NT2/D1 (cell line): ENCODE measurements at regions not wholly inside any gene's neighbourhood (a gene's known extent, or its start where the extent isn't known, plus 50 kb on each side); places are given as distances from the start of the nearest gene placed in this dataset.

Source experiments
- DNase-seq: peaks from one replicate; pipeline ENCODE4 v3.0.0-alpha.2; 2011; ENCODE audit warnings: low read depth, low spot score
- H3K27me3 ChIP-seq: 2 replicates; pipeline ENCODE4 v1.6.0; 2011; ENCODE audit warnings: mild to moderate bottlenecking; ENCODE audit not compliant: insufficient read length, insufficient read depth
- H3K36me3 ChIP-seq: 2 replicates; pipeline ENCODE4 v1.6.1; 2011; ENCODE audit warnings: mild to moderate bottlenecking, low read length, mixed read lengths; ENCODE audit not compliant: insufficient read depth, insufficient read length
- H3K4me1 ChIP-seq: 2 replicates; pipeline ENCODE4 v1.5.1; 2011; ENCODE audit not compliant: insufficient read depth, insufficient read length
- H3K4me3 ChIP-seq: 2 replicates; pipeline ENCODE4 v1.5.1; 2011; ENCODE audit warnings: low read depth; ENCODE audit not compliant: insufficient read length
- H3K9ac ChIP-seq: 2 replicates; pipeline ENCODE4 v1.6.0; 2011; ENCODE audit warnings: low read depth; ENCODE audit not compliant: insufficient read length
- H3K9me3 ChIP-seq: 2 replicates; pipeline ENCODE4 v1.5.1; 2011; ENCODE audit warnings: mild to moderate bottlenecking, low read length; ENCODE audit not compliant: insufficient read depth
- SUZ12 ChIP-seq: IDR thresholded peaks from 2 replicates; pipeline ENCODE4 v1.6.1; 2011; ENCODE audit not compliant: insufficient read length, insufficient read depth; ENCODE audit errors: extremely low read depth
- YY1 ChIP-seq: IDR thresholded peaks from 2 replicates; pipeline ENCODE4 v1.6.1; 2011; ENCODE audit not compliant: insufficient read length, insufficient read depth
- ZNF274 ChIP-seq: IDR thresholded peaks from 2 replicates; pipeline ENCODE4 v1.6.1; 2011; ENCODE audit warnings: mild to moderate bottlenecking, low read depth, low read length

DNA sequence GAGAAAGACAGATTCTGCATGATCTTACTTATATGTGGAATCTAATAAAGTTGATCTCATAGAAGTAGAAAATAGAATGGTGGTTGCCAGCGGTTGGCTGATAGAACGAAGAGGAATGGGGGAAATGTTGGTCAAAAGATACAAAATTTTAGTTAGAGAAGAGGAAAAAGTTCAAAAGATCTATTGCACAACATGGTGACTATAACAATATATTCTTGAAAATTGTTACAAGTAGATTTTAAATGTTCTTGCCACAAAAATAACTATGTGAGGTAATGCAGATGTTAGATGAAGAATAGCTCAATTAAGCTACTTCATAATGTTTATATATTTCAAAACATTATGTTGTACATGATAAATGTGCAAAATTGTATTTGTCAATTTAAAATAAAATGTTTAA lies 112.3 kb upstream of the SMIM30 start:
- no peak for DNase-seq
- H3K4me3 ChIP-seq, result no peak overlapping the region
- no peak overlapping the region for H3K9ac ChIP-seq
- H3K9me3 ChIP-seq, result peaks cover 5% of the 10 kb centered on the region; the same call in 1 of the 2 replicates
- H3K27me3 ChIP-seq, result no peaks in the 10 kb centered on the region
- no peaks in the 10 kb centered on the region for H3K4me1 ChIP-seq
- no peak for TF ChIP-seq SUZ12
- no peak for TF ChIP-seq ZNF274
- TF ChIP-seq YY1, result no peak
- H3K36me3 ChIP-seq, result no peaks in the 10 kb centered on the region

DNA sequence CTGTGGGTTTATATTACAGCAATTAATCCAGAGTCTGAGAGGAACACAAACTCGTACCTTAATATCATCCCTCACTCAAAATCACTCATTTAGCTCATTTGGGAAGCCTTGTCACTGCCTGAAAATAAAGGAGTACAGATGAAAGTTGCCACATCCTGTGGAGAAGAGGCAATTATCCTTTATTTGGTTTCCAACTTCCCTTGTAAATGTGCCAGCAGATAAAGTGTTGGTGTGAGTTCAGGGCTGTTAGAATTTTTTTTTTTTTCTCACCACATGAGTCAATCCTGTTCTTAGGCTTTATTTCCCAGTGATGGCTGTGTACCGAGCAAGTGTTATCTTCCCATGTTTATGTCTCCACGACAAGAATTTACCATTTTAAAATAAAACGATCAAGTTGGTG lies 99.0 kb upstream of the SMIM30 start:
- H3K9me3 ChIP-seq, result no peaks in the 10 kb centered on the region
- no peaks in the 10 kb centered on the region for H3K36me3 ChIP-seq
- no peaks in the 10 kb centered on the region for H3K4me1 ChIP-seq
- TF ChIP-seq YY1, result no peak
- no peak for TF ChIP-seq SUZ12
- no peak overlapping the region for H3K9ac ChIP-seq
- H3K27me3 ChIP-seq, result no peaks in the 10 kb centered on the region
- no peak for DNase-seq
- no peak overlapping the region for H3K4me3 ChIP-seq

DNA sequence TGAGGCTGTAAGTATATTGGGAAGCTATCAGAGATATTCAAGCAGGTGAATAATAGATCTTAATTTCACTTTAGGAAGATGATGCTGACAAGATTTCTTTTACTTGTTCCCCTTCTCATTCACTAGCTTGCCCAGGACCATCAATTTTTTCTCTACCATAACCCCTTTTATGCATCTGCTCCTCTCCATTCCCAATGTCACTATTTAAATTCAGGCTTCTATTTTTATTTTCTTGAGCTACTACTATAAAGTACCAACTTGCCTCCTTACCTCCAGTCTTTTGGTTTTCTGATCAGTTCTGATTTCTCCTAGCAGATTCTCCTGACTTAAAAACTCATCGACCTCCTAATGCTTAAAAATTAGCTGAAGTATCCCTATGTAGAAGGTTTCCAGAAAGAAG lies 97.7 kb upstream of the SMIM30 start:
- DNase-seq, result no peak
- Histone ChIP-seq H3K9ac (no peak overlapping the region), H3K4me3 (no peak overlapping the region), H3K4me1 (no peaks in the 10 kb centered on the region), H3K36me3 (no peaks in the 10 kb centered on the region), H3K9me3 (no peaks in the 10 kb centered on the region), H3K27me3 (no peaks in the 10 kb centered on the region)
- no peak for TF ChIP-seq ZNF274

DNA sequence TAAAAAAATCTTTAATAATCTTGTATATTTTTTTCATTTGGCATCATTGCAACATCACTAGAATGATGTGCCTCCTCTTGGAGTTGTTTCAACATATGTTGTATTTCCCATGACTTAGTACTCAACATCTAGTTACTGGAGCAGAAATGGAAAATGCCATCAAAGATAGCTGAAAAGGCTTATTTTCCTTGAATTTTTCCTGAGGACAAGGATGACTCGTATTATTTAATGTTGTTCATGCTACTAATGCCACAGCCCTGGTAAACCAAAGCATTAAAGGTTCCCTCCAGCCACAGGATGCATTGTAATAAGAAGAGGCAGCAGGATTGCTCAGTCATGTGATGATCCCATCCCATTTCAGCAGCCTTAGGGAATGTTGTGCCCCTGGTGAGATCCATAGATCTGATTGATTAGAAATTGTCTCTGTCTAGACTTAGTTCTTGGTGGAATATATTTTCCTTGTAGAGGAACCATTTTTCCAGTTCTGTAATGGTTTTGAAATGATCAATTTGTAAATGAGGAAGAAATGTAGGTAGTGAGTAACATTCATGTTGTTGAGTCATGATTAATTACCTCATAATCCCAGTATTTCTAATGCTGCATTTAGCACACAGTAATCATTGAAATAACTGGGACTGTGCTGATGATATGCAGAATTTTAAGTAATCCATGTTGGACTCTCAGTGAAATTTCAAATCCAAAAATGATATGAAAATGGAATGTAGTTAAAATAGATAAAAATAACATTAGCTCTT lies 91.3 kb upstream of the SMIM30 start:
- H3K36me3 ChIP-seq, result no peaks in the 10 kb centered on the region
- no peak for DNase-seq
- H3K9ac ChIP-seq, result no peak overlapping the region
- H3K4me1 ChIP-seq, result no peaks in the 10 kb centered on the region
- no peaks in the 10 kb centered on the region for H3K9me3 ChIP-seq
- no peak for TF ChIP-seq SUZ12
- TF ChIP-seq ZNF274, result no peak
- no peak for TF ChIP-seq YY1
- H3K27me3 ChIP-seq, result no peaks in the 10 kb centered on the region
- H3K4me3 ChIP-seq, result no peak overlapping the region

- Histone ChIP-seq H3K4me3 (no peak overlapping the region), H3K27me3 (no peaks in the 10 kb centered on the region), H3K9ac (no peak overlapping the region), H3K36me3 (no peaks in the 10 kb centered on the region), H3K4me1 (no peaks in the 10 kb centered on the region), H3K9me3 (no peaks in the 10 kb centered on the region)
- no peak for TF ChIP-seq SUZ12
- TF ChIP-seq ZNF274, result no peak
- no peak for TF ChIP-seq YY1
- no peak for DNase-seq
Observed at GRCh38 chr7:113207931-113208330, 89.6 kb upstream of the SMIM30 start.

DNA sequence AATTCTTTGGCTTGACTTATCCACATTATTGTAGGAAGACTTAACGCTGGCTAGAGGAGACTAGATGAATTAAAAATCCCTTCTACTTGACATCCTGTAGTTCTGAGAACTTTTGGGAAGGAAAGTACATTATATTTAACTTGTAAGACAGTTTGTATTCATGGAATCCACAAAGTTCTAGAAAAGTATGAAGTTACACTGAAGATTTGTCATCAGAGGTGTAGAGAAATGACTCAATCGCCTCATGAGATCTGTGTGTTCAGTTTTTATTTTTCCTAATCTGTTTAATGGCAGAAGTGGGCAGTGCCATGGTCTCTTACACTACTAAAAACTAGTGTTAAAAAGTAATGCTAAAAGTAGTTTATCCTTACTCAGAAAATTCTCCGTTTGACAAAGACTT lies 89.1 kb upstream of the SMIM30 start:
- no peak for DNase-seq
- no peaks in the 10 kb centered on the region for H3K9me3 ChIP-seq

GRCh38 chr7:113204415-113204814 lies 86.1 kb upstream of the SMIM30 start:
- no peak for TF ChIP-seq SUZ12
- TF ChIP-seq YY1, result no peak
- TF ChIP-seq ZNF274, result no peak
- no peaks in the 10 kb centered on the region for H3K36me3 ChIP-seq
- no peaks in the 10 kb centered on the region for H3K27me3 ChIP-seq
- no peaks in the 10 kb centered on the region for H3K4me1 ChIP-seq
- H3K9me3 ChIP-seq, result no peaks in the 10 kb centered on the region
- H3K9ac ChIP-seq, result no peak overlapping the region
- DNase-seq, result no peak
- H3K4me3 ChIP-seq, result no peak overlapping the region

More for the DNA sequence above, 89.1 kb upstream of the SMIM30 start:
- Histone ChIP-seq H3K36me3 (no peaks in the 10 kb centered on the region), H3K27me3 (no peaks in the 10 kb centered on the region), H3K4me3 (no peak overlapping the region), H3K9ac (no peak overlapping the region), H3K4me1 (no peaks in the 10 kb centered on the region)
- TF ChIP-seq ZNF274, result no peak

- Histone ChIP-seq H3K36me3 (no peaks in the 10 kb centered on the region), H3K27me3 (no peaks in the 10 kb centered on the region), H3K9me3 (no peaks in the 10 kb centered on the region), H3K4me3 (no peak overlapping the region), H3K4me1 (no peaks in the 10 kb centered on the region), H3K9ac (no peak overlapping the region)
- no peak for DNase-seq
- TF ChIP-seq YY1 (no peak), ZNF274 (no peak), SUZ12 (no peak)
Observed at GRCh38 chr7:113202284-113202683, 83.9 kb upstream of the SMIM30 start.
